Mammary epithelial cell (primary cell): ENCODE measurements at regions not wholly inside any gene's neighbourhood (a gene's known extent, or its start where the extent isn't known, plus 50 kb on each side); places are given as distances from the start of the nearest gene placed in this dataset.

Source experiments
- EZH2 ChIP-seq: IDR thresholded peaks from 2 replicates; pipeline ENCODE4 v1.6.1; 2012; ENCODE audit warnings: low read length, inconsistent platforms, borderline replicate concordance
- TF ChIP-seq, protein P1 (sequence below), 2 donors: IDR thresholded peaks in 1 of 2; conservative IDR thresholded peaks in 1 of 2; 2 replicates each; pipeline ENCODE4 v1.5.1; 2011 to 2012; ENCODE audit warnings: inconsistent platforms in 2 of 2, low read length in 2 of 2, mild to moderate bottlenecking in 2 of 2, control low read depth in 1 of 2, low read depth in 1 of 2; ENCODE audit not compliant: insufficient read depth in 1 of 2; ENCODE audit errors: extremely low read depth in 1 of 2

DNA sequence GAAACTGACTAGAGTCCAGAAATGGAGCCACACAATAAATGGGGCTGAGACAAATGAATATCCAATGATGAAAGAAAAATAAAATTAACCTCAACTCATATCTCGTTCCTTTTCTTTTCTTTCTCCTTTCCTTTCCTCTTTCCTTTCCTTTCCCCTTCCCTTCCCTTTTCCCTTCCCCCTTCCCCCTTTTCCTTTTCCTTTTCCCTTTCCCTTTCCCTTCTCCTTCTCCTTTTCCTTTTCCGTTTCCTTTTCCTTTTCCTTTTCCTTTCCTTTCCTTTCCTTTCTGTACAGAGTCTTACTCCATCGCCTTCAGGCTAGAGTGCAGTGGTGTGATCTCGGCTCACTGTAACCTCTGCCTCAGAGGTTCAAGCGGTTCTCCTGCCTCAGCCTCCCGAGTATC lies 146.3 kb downstream of the RTL9 start:
- TF ChIP-seq, protein P1, sequence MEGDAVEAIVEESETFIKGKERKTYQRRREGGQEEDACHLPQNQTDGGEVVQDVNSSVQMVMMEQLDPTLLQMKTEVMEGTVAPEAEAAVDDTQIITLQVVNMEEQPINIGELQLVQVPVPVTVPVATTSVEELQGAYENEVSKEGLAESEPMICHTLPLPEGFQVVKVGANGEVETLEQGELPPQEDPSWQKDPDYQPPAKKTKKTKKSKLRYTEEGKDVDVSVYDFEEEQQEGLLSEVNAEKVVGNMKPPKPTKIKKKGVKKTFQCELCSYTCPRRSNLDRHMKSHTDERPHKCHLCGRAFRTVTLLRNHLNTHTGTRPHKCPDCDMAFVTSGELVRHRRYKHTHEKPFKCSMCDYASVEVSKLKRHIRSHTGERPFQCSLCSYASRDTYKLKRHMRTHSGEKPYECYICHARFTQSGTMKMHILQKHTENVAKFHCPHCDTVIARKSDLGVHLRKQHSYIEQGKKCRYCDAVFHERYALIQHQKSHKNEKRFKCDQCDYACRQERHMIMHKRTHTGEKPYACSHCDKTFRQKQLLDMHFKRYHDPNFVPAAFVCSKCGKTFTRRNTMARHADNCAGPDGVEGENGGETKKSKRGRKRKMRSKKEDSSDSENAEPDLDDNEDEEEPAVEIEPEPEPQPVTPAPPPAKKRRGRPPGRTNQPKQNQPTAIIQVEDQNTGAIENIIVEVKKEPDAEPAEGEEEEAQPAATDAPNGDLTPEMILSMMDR (conservative IDR thresholded peaks at IDR 0.05 in 1 of 2, IDR thresholded peaks at IDR 0.05 in 1 of 2; ENCODE audit: extremely low read depth in 1 of 2, insufficient read depth in 1 of 2, low read depth in 1 of 2, low read length in 2 of 2) = no peak
- TF ChIP-seq EZH2 = no peak
